ENCODE measurements at regions not wholly inside any gene's neighbourhood (a gene's known extent, or its start where the extent isn't known, plus 50 kb on each side); places are given as distances from the start of the nearest gene placed in this dataset.

GRCh38 chr2:62447411-62447810 lies 58.6 kb downstream of the TMEM17 start:
- H3K27ac Mint-ChIP-seq: no peak overlapping the region
- ATAC-seq (no peak), DNase-seq (no peak)
- POLR2A ChIA-PET: no interaction called here
- no peak overlapping the region for H3K4me3 Mint-ChIP-seq
- H3K36me3 Mint-ChIP-seq: no peaks in the 10 kb centered on the region
- H3K27me3 Mint-ChIP-seq: peaks cover 0 to under 1% (median 0%) of the 10 kb centered on the region in 5 donors
- no peaks in the 10 kb centered on the region for H3K9me3 Mint-ChIP-seq
- H3K4me1 Mint-ChIP-seq: no peaks in the 10 kb centered on the region

- Mint-ChIP-seq H3K4me3 (no peak overlapping the region), H3K36me3 (no peaks in the 10 kb centered on the region), H3K4me1 (no peaks in the 10 kb centered on the region), H3K27me3 (peaks cover 0 to 5% (median 0%) of the 10 kb centered on the region in 5 donors), H3K9me3 (no peaks in the 10 kb centered on the region), H3K27ac (no peak overlapping the region)
- POLR2A ChIA-PET: no interaction called here
- no peak for ATAC-seq
- no peak for DNase-seq
Observed at GRCh38 chr2:62446491-62446890, 59.5 kb downstream of the TMEM17 start.

GRCh38 chr2:62443886-62444285 lies 62.1 kb downstream of the TMEM17 start:
- no peaks in the 10 kb centered on the region for H3K4me1 Mint-ChIP-seq
- peaks cover 0 to 8% (median 0%) of the 10 kb centered on the region in 5 donors for H3K27me3 Mint-ChIP-seq
- no peak overlapping the region for H3K27ac Mint-ChIP-seq
- no peaks in the 10 kb centered on the region for H3K9me3 Mint-ChIP-seq
- POLR2A ChIA-PET: no interaction called here
- DNase-seq (no peak), ATAC-seq (no peak)
- no peaks in the 10 kb centered on the region for H3K36me3 Mint-ChIP-seq
- H3K4me3 Mint-ChIP-seq: no peak overlapping the region

GRCh38 chr2:62443471-62443870 lies 62.5 kb downstream of the TMEM17 start:
- Mint-ChIP-seq H3K27ac (no peak overlapping the region), H3K36me3 (no peaks in the 10 kb centered on the region), H3K4me3 (no peak overlapping the region), H3K4me1 (no peaks in the 10 kb centered on the region), H3K27me3 (peaks cover 0 to 8% (median 0%) of the 10 kb centered on the region in 5 donors), H3K9me3 (no peaks in the 10 kb centered on the region)
- DNase-seq: no peak
- ATAC-seq: no peak
- POLR2A ChIA-PET: no interaction called here

GRCh38 chr2:62441824-62442223 lies 64.2 kb downstream of the TMEM17 start:
- POLR2A ChIA-PET: no interaction called here
- no peak overlapping the region for H3K4me3 Mint-ChIP-seq
- H3K36me3 Mint-ChIP-seq: no peaks in the 10 kb centered on the region
- H3K4me1 Mint-ChIP-seq: no peaks in the 10 kb centered on the region
- DNase-seq (no peak), ATAC-seq (no peak)
- no peaks in the 10 kb centered on the region for H3K9me3 Mint-ChIP-seq
- peaks cover 0 to 8% (median 0%) of the 10 kb centered on the region in 5 donors for H3K27me3 Mint-ChIP-seq
- H3K27ac Mint-ChIP-seq: no peak overlapping the region

- H3K4me3 Mint-ChIP-seq: no peak overlapping the region
- no peaks in the 10 kb centered on the region for H3K36me3 Mint-ChIP-seq
- no peaks in the 10 kb centered on the region for H3K4me1 Mint-ChIP-seq
- DNase-seq: no peak
- ATAC-seq: no peak
- POLR2A ChIA-PET: no interaction called here
- no peaks in the 10 kb centered on the region for H3K9me3 Mint-ChIP-seq
- H3K27ac Mint-ChIP-seq: no peak overlapping the region
- peaks cover 0 to 8% (median 0%) of the 10 kb centered on the region in 5 donors for H3K27me3 Mint-ChIP-seq
Observed at GRCh38 chr2:62441421-62441820, 64.6 kb downstream of the TMEM17 start.

- DNase-seq (no peak), ATAC-seq (no peak)
- Mint-ChIP-seq H3K4me1 (peaks cover 0 to 5% (median 0%) of the 10 kb centered on the region in 4 donors), H3K36me3 (no peaks in the 10 kb centered on the region), H3K27ac (no peak overlapping the region), H3K4me3 (no peak overlapping the region), H3K9me3 (no peaks in the 10 kb centered on the region), H3K27me3 (peaks cover 0 to 8% (median 0%) of the 10 kb centered on the region in 5 donors)
- POLR2A ChIA-PET: no interaction called here
Observed at GRCh38 chr2:62440281-62440946, 65.6 kb downstream of the TMEM17 start.

GRCh38 chr2:62439425-62439824 lies 66.6 kb downstream of the TMEM17 start:
- POLR2A ChIA-PET: no interaction called here
- DNase-seq (no peak), ATAC-seq (no peak)
- H3K4me3 Mint-ChIP-seq: no peak overlapping the region
- no peak overlapping the region for H3K27ac Mint-ChIP-seq
- no peaks in the 10 kb centered on the region for H3K9me3 Mint-ChIP-seq
- H3K4me1 Mint-ChIP-seq: peaks cover 0 to 5% (median 0%) of the 10 kb centered on the region in 4 donors
- H3K27me3 Mint-ChIP-seq: peaks cover 0 to 8% (median 0%) of the 10 kb centered on the region in 5 donors
- no peaks in the 10 kb centered on the region for H3K36me3 Mint-ChIP-seq

- Mint-ChIP-seq H3K4me3 (no peak overlapping the region), H3K4me1 (peaks cover 0 to 5% (median 0%) of the 10 kb centered on the region in 4 donors), H3K9me3 (no peaks in the 10 kb centered on the region), H3K27ac (no peak overlapping the region), H3K36me3 (no peaks in the 10 kb centered on the region), H3K27me3 (peaks cover 0 to 8% (median 0%) of the 10 kb centered on the region in 5 donors)
- ATAC-seq: no peak
- DNase-seq: no peak
- POLR2A ChIA-PET: no interaction called here
Observed at GRCh38 chr2:62437785-62438184, 68.2 kb downstream of the TMEM17 start.

- H3K4me1 Mint-ChIP-seq: peaks cover 0 to 5% (median 0%) of the 10 kb centered on the region in 4 donors
- DNase-seq (no peak), ATAC-seq (no peak)
- H3K36me3 Mint-ChIP-seq: no peaks in the 10 kb centered on the region
- H3K27ac Mint-ChIP-seq: no peak overlapping the region
- POLR2A ChIA-PET: no interaction called here
- H3K4me3 Mint-ChIP-seq: no peak overlapping the region
- no peaks in the 10 kb centered on the region for H3K27me3 Mint-ChIP-seq
- H3K9me3 Mint-ChIP-seq: no peaks in the 10 kb centered on the region
Observed at GRCh38 chr2:62435720-62436119, 70.3 kb downstream of the TMEM17 start.

GRCh38 chr2:62432407-62432806 lies 73.6 kb downstream of the TMEM17 start:
- peaks cover 0 to 5% (median 0%) of the 10 kb centered on the region in 4 donors for H3K4me1 Mint-ChIP-seq
- peaks cover 0 to 4% (median 0%) of the 10 kb centered on the region in 9 donors for H3K9me3 Mint-ChIP-seq
- ATAC-seq (no peak), DNase-seq (no peak)
- POLR2A ChIA-PET: no interaction called here
- H3K27ac Mint-ChIP-seq: no peak overlapping the region
- H3K27me3 Mint-ChIP-seq: no peaks in the 10 kb centered on the region
- no peaks in the 10 kb centered on the region for H3K36me3 Mint-ChIP-seq
- H3K4me3 Mint-ChIP-seq: no peak overlapping the region

- Mint-ChIP-seq H3K27me3 (no peaks in the 10 kb centered on the region), H3K4me1 (peaks cover 0 to 5% (median 0%) of the 10 kb centered on the region in 4 donors), H3K36me3 (no peaks in the 10 kb centered on the region), H3K4me3 (peak overlapping the region in 1 of 10 donors; percentile 31), H3K9me3 (peaks cover 0 to 4% (median 0%) of the 10 kb centered on the region in 9 donors), H3K27ac (no peak overlapping the region)
- no peak for ATAC-seq
- no peak for DNase-seq
- POLR2A ChIA-PET: no interaction called here
Observed at GRCh38 chr2:62431512-62431911, 74.5 kb downstream of the TMEM17 start.

- H3K4me1 Mint-ChIP-seq: no peaks in the 10 kb centered on the region
- DNase-seq (no peak), ATAC-seq (no peak)
- H3K4me3 Mint-ChIP-seq: no peak overlapping the region
- H3K27ac Mint-ChIP-seq: no peak overlapping the region
- POLR2A ChIA-PET: no interaction called here
- no peaks in the 10 kb centered on the region for H3K27me3 Mint-ChIP-seq
- no peaks in the 10 kb centered on the region for H3K36me3 Mint-ChIP-seq
- H3K9me3 Mint-ChIP-seq: peaks cover 0 to 4% (median 0%) of the 10 kb centered on the region in 9 donors
Observed at GRCh38 chr2:62430146-62430545, 75.8 kb downstream of the TMEM17 start.

GRCh38 chr2:62427146-62427545 lies 78.8 kb downstream of the TMEM17 start:
- no peaks in the 10 kb centered on the region for H3K36me3 Mint-ChIP-seq
- no peak overlapping the region for H3K27ac Mint-ChIP-seq
- DNase-seq: no peak
- H3K4me3 Mint-ChIP-seq: no peak overlapping the region
- POLR2A ChIA-PET: no interaction called here
- ATAC-seq: no peak
- peaks cover 0 to 4% (median 0%) of the 10 kb centered on the region in 9 donors for H3K9me3 Mint-ChIP-seq
- H3K4me1 Mint-ChIP-seq: no peaks in the 10 kb centered on the region
- no peaks in the 10 kb centered on the region for H3K27me3 Mint-ChIP-seq
